ENCODE measurements at regions not wholly inside any gene's neighbourhood (a gene's known extent, or its start where the extent isn't known, plus 50 kb on each side); places are given as distances from the start of the nearest gene placed in this dataset.

DNA sequence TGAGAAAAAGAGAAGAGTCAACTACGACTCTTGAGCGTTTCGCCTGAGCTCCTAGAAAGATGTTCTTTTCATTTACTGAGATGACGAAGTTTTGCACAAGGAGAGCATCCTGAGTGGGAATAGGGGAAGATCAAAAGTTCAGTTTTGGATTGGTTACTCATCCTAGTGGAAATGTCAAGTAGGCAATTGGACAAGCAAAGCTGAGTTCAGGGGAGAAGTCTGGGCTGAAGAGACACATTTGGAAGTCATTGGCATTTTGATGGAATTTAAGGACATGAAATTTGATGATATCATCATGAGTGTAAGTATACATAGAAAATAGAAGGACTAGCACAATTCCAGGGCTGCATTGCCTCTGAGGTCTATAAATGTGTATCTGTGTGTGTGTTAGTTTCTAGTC is 416.6 kb downstream of the RAD51AP2 start:
- CTCF ChIA-PET: no interaction called here
- H3K9me3 ChIP-seq (ENCODE audit: control insufficient read depth in 1 of 2, insufficient read depth in 1 of 2, low read depth in 1 of 2, low read length in 2 of 2): no peaks in the 10 kb centered on the region

More for the DNA sequence above, 416.6 kb downstream of the RAD51AP2 start:
- no TSS peak for BruUV-seq (replicated peaks)
- Histone ChIP-seq H3K4me3 (replicated peaks in 1 of 2; ENCODE audit: low read depth in 1 of 2, low read length in 2 of 2) (no peak overlapping the region), H3K27ac (ENCODE audit: low read depth, low read length) (no peak overlapping the region), H3K4me2 (ENCODE audit: low read length) (no peak overlapping the region), H2AFZ (ENCODE audit: low read depth, low read length, poor library complexity, severe bottlenecking) (no peak overlapping the region), H3K79me2 (ENCODE audit: insufficient read depth, low read length) (no peaks in the 10 kb centered on the region), H3K4me1 (ENCODE audit: control insufficient read depth in 1 of 2, insufficient read depth in 2 of 2, low read length in 2 of 2) (no peaks in the 10 kb centered on the region), H4K20me1 (ENCODE audit: insufficient read depth) (no peaks in the 10 kb centered on the region), H3K27me3 (ENCODE audit: insufficient read depth, low read length) (peaks cover 2% of the 10 kb centered on the region; the same call in 1 of the 2 replicates), H3K9me2 (ENCODE audit: insufficient read depth) (no peaks in the 10 kb centered on the region), H3K9ac (ENCODE audit: low read length) (no peak overlapping the region), H3K36me3 (ENCODE audit: control insufficient read depth in 1 of 2, insufficient read depth in 2 of 2, low read length in 2 of 2) (no peaks in the 10 kb centered on the region)
- no peak for DNase-seq (ENCODE audit: low read depth, low spot score)
- intact Hi-C loops (cut with micrococcal nuclease): no loop called here
- TF ChIP-seq FOSL1 (IDR thresholded peaks at IDR 0.05; ENCODE audit: low read depth) (no peak), EZH2 (IDR thresholded peaks at IDR 0.05) (no peak), ATF3 (IDR thresholded peaks at IDR 0.05) (no peak), TCF7L2 (IDR thresholded peaks at IDR 0.05; ENCODE audit: borderline replicate concordance, extremely low read depth, insufficient read depth, insufficient read length) (no peak), CBX3 (IDR thresholded peaks at IDR 0.05; ENCODE audit: low read depth) (no peak), RAD21 (IDR thresholded peaks at IDR 0.05; ENCODE audit: low read depth) (no peak), EZH2phosphoT487 (IDR thresholded peaks at IDR 0.05; ENCODE audit: borderline replicate concordance) (no peak), ZNF274 (IDR thresholded peaks at IDR 0.05; ENCODE audit: low read depth, low read length) (no peak), POLR2AphosphoS5 (IDR thresholded peaks at IDR 0.05; ENCODE audit: low read depth, low read length) (no peak), JUND (IDR thresholded peaks at IDR 0.05) (no peak), EGR1 (IDR thresholded peaks at IDR 0.05; ENCODE audit: low read depth) (no peak), SRF (IDR thresholded peaks at IDR 0.05; ENCODE audit: low read depth) (no peak), SP1 (IDR thresholded peaks at IDR 0.05; ENCODE audit: low read depth) (no peak), ELF1 (IDR thresholded peaks at IDR 0.05; ENCODE audit: borderline replicate concordance, low read depth) (no peak), SIN3A (IDR thresholded peaks at IDR 0.05; ENCODE audit: low read depth) (no peak), CEBPB (IDR thresholded peaks at IDR 0.05; ENCODE audit: low read depth) (no peak)
- TF ChIP-seq, protein P1, sequence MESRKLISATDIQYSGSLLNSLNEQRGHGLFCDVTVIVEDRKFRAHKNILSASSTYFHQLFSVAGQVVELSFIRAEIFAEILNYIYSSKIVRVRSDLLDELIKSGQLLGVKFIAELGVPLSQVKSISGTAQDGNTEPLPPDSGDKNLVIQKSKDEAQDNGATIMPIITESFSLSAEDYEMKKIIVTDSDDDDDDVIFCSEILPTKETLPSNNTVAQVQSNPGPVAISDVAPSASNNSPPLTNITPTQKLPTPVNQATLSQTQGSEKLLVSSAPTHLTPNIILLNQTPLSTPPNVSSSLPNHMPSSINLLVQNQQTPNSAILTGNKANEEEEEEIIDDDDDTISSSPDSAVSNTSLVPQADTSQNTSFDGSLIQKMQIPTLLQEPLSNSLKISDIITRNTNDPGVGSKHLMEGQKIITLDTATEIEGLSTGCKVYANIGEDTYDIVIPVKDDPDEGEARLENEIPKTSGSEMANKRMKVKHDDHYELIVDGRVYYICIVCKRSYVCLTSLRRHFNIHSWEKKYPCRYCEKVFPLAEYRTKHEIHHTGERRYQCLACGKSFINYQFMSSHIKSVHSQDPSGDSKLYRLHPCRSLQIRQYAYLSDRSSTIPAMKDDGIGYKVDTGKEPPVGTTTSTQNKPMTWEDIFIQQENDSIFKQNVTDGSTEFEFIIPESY (IDR thresholded peaks at IDR 0.05; ENCODE audit: extremely low read depth, insufficient replicate concordance, low read length): no peak
- TF ChIP-seq, protein P2, sequence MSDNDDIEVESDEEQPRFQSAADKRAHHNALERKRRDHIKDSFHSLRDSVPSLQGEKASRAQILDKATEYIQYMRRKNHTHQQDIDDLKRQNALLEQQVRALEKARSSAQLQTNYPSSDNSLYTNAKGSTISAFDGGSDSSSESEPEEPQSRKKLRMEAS (IDR thresholded peaks at IDR 0.05): no peak
- TF ChIP-seq, protein P3, sequence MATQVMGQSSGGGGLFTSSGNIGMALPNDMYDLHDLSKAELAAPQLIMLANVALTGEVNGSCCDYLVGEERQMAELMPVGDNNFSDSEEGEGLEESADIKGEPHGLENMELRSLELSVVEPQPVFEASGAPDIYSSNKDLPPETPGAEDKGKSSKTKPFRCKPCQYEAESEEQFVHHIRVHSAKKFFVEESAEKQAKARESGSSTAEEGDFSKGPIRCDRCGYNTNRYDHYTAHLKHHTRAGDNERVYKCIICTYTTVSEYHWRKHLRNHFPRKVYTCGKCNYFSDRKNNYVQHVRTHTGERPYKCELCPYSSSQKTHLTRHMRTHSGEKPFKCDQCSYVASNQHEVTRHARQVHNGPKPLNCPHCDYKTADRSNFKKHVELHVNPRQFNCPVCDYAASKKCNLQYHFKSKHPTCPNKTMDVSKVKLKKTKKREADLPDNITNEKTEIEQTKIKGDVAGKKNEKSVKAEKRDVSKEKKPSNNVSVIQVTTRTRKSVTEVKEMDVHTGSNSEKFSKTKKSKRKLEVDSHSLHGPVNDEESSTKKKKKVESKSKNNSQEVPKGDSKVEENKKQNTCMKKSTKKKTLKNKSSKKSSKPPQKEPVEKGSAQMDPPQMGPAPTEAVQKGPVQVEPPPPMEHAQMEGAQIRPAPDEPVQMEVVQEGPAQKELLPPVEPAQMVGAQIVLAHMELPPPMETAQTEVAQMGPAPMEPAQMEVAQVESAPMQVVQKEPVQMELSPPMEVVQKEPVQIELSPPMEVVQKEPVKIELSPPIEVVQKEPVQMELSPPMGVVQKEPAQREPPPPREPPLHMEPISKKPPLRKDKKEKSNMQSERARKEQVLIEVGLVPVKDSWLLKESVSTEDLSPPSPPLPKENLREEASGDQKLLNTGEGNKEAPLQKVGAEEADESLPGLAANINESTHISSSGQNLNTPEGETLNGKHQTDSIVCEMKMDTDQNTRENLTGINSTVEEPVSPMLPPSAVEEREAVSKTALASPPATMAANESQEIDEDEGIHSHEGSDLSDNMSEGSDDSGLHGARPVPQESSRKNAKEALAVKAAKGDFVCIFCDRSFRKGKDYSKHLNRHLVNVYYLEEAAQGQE (IDR thresholded peaks at IDR 0.05; ENCODE audit: low read depth): no peak
- ChIA-PET RAD21 (ENCODE audit: low non-redundant PET in 1 of 2, low total read pairs in 2 of 2, uncharacterized antibody in 2 of 2, unreplicated experiment in 2 of 2) (no interaction called here), POLR2A (no interaction called here)
- ATAC-seq: no peak

All from HCT116 (cell line).